GM19463 (cell line): ENCODE measurements at regions not wholly inside any gene's neighbourhood (a gene's known extent, or its start where the extent isn't known, plus 50 kb on each side); places are given as distances from the start of the nearest gene placed in this dataset.

Source experiments
- ATAC-seq: cut with Tn5 transposase; IDR thresholded peaks from one replicate; pipeline ENCODE4 v1.9.1; 2021; ENCODE audit warnings: mild to moderate bottlenecking, moderate library complexity; ENCODE audit not compliant: unreplicated experiment

DNA sequence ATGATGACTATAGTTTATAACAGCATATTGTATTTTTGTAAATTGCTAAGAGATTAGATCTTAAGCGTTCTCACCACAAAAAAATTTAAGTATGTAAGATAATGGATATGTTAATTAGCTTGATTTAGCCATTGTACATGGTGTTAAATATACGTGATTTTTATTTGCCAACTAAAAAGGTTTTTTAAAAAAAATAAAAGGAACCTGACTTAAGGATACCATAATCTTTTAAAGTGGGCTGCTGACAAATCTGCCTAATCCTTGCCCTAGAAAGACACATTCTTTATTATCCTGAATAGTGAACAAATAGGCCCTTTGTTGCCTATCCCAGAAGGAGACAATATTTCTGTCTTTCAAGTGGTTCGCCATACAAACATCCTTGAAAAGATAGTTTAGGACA lies 94.6 kb upstream of the FAM47C start:
- no peak for ATAC-seq

DNA sequence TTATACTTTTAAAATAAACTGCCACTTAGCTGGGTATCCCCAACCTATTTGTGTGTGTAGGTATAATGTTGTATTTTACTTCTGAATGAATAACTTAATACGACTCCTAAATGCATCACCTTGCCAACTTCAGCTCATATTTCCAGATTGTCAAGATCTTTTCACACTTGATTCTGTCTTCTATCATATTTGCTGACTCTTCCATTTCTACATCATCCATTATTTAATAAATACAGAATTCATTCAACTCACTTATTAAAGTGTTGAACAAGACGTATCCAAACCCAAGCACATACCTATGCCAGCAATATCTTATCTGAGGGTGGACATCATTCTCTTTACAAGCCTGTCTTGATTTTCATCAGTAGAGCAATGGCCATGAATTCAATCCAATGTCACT lies 91.2 kb upstream of the FAM47C start:
- no peak for ATAC-seq

DNA sequence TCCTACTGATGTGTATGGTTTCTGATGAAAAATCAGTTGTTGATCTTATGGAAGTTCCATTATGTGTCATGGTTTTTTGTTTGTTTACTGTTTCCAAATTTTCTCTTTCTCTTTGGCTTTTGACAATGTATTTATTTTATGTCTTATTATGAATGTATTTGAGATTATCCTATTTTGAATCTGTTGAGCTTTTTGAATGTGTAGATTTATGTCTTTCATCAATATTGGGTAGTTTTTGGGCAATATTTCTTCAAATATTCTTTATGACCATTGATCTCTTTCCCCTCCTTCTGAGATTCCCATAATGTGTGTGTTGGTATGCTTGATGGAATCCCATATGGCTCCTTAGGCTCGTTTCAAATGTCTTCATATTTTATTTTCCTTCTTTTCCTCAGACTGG lies 80.5 kb upstream of the FAM47C start:
- ATAC-seq = no peak

DNA sequence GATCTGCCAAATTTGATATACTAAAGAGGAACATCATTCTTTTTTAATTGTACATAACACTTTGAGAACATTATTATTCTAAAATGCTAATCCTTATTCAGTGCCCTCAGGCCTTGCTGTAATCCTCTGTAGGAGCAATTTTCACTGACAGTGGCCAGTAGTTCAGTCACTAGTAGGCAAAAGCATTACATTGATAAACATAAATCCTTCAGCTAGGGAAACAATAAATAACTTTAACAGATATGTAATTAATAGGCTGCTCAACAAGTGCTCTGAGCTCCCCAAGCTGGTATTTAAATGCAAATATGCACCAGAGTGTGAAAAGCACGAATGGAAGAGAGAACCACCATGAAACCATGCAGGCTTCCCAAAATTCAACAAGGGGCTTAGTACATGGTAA lies 77.7 kb upstream of the FAM47C start:
- ATAC-seq = no peak

DNA sequence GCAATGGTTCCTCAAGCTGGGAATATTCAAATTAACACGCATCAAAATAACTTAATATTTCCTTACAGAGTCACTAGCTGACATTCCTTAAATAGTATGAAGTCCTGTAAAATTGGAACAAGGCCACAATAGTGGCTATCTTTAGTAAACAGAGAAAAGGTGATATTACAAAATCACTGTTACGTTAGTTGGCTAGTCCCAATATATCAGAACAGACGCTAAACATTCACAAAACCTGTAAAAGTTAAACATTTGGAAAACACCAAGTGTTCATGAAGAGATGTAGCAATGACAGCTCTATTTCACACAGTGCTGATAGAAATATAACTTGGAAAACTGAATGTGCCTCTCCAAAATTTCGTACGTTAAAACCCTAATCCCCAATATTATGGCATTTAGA lies 61.0 kb upstream of the FAM47C start:
- ATAC-seq = no peak

DNA sequence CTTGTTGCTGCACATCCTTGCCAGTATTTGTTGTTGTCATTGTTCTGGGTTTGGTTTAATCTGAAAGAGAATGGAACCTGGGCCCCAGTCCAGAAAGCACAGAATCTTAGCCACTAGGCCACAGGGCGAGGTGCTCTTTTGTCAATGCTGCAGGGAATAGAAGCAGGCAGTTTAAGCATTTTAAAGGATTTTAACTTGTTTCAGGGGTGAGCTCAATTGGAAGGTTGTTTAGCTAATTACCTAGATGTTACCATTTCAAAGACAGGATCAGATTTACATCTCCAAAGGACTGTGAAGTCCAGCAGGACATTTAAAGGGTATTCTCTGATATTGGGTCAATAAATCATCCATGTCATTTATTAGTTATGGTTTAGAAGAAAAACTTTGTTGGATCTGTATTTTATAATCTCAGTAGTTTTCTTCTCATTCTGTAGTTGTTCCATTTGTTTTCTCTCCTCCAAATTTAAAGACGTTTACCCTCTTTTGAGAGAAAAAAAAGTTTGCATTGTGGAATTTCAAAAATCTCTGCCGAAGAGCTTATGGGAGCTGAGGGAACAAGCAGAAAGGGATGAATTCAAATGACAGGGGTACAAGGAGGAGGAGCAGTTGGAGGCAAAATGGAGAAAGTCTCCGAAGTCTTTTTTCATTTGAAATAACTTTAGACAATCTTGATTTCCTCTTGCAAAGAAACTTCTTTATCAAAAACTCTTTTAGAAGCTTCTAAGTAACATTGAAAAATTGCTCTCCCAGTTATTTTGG lies 57.5 kb upstream of the FAM47C start:
- no peak for ATAC-seq

DNA sequence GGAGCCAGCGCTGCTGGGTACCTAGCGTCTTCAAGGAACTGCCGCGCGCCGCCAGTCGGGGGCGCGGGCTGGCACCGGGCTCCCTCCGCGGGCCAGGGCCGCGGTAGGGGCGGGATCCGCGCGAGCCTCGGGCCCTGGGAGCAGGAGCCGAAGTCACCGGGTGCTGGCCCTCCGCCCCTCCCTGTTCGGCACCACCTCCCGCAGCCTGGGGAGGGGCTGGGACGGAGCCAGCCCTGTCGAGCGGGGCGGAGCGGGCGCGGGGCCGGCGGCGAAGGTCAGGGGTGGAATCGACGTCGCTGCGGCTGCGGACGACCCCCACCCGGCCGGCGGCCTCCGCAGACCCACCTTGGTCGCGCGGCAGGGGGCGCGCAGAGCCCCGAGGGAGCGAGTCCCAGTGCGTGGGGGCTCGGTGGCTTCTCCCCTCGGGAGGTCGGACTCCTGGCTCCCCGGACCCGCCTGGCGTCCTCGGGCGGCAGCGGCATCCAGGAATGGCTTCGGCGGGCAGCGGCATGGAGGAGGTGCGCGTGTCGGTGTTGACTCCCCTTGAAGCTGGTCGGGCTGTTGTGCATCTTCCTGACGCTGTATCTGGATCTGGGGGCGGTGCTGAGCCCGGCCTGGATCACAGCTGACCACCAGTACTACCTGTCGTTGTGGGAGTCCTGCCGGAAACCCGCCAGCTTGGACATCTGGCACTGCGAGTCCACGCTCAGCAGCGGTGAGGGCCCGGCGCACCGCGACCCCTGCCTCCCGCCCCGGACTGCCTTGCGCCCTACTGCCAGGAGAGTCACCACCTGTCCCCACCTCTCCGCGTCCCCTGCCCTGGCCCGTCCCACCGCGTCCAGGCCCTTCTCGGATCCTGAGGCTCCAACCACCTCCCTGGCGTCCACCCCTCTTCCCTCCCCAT lies 50.5 kb upstream of the FAM47C start:
- ATAC-seq = no peak
